ENCODE measurements at regions not wholly inside any gene's neighbourhood (a gene's known extent, or its start where the extent isn't known, plus 50 kb on each side); places are given as distances from the start of the nearest gene placed in this dataset.

DNA sequence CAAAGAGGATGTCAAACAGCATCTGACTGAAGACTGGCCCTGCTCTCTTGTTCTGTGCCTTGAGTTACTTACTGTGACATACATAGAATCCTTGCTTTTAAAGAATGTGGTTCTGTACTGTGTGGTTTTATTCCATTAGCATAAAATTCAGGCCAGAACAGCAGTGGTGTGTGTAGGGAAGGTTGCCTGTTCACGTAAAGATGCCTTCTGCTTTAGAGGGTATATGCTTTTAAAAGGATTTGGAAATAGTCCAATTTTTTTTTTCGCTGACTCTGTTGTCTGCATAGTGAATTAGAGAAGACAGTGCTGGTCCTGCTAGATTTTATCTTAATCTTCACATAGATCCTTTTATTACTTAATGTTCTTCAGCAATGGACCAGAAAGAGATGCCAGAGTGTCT, 470.8 kb upstream of the SEMA3A start:
- Histone ChIP-seq H3K4me2 (ENCODE audit: low read length) (no peak overlapping the region), H3K9me3 (ENCODE audit: low read length) (no peaks in the 10 kb centered on the region), H3K79me2 (ENCODE audit: insufficient read depth, low read depth, low read length) (no peaks in the 10 kb centered on the region), H3K27ac (ENCODE audit: low read depth, low read length, poor library complexity, severe bottlenecking) (no peak overlapping the region), H3K9me2 (ENCODE audit: insufficient read depth, low read length) (no peaks in the 10 kb centered on the region), H4K20me1 (ENCODE audit: insufficient read depth, low read length) (no peaks in the 10 kb centered on the region), H3K4me3 (ENCODE audit: low read depth, low read length, poor library complexity, severe bottlenecking) (no peak overlapping the region), H2AFZ (ENCODE audit: low read length) (no peak overlapping the region), H3K36me3 (ENCODE audit: insufficient read depth, low read length) (no peaks in the 10 kb centered on the region), H3K4me1 (ENCODE audit: insufficient read depth, low read length, poor library complexity, severe bottlenecking) (no peaks in the 10 kb centered on the region)
- no peak for DNase-seq (ENCODE audit: low spot score)
- BruUV-seq (replicated peaks): no TSS peak
- ChIA-PET POLR2A (no interaction called here), CTCF (ENCODE audit: unreplicated experiment) (no interaction called here)
- intact Hi-C loops (cut with micrococcal nuclease; ENCODE audit: unreplicated experiment): no loop called here
- TF ChIP-seq, protein P1, sequence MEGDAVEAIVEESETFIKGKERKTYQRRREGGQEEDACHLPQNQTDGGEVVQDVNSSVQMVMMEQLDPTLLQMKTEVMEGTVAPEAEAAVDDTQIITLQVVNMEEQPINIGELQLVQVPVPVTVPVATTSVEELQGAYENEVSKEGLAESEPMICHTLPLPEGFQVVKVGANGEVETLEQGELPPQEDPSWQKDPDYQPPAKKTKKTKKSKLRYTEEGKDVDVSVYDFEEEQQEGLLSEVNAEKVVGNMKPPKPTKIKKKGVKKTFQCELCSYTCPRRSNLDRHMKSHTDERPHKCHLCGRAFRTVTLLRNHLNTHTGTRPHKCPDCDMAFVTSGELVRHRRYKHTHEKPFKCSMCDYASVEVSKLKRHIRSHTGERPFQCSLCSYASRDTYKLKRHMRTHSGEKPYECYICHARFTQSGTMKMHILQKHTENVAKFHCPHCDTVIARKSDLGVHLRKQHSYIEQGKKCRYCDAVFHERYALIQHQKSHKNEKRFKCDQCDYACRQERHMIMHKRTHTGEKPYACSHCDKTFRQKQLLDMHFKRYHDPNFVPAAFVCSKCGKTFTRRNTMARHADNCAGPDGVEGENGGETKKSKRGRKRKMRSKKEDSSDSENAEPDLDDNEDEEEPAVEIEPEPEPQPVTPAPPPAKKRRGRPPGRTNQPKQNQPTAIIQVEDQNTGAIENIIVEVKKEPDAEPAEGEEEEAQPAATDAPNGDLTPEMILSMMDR (conservative IDR thresholded peaks at IDR 0.05; ENCODE audit: low read length): no peak
- no peak for TF ChIP-seq EZH2phosphoT487 (IDR thresholded peaks at IDR 0.05; ENCODE audit: borderline replicate concordance, low read depth, low read length)

DNA sequence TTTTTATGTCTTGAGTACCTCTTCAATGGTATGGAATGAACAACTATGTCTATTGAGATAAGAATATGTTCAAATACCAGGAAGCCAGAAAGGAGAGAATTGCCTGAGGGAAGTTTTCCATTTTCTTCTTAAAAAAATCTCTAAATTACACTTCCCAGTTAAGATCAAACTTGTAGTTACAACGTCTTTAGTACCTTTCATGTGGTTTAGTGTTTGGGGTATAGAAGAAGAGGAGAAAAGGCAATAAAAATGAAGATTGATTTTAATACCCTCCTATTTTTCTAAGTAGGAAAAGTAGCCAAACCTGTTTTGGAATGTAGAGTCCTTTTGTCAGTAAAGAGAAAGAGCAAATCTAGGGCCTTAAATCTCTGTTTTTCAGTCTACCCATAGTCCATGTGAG, 470.0 kb upstream of the SEMA3A start:
- Histone ChIP-seq H2AFZ (ENCODE audit: low read length) (no peak overlapping the region), H3K4me1 (ENCODE audit: insufficient read depth, low read length, poor library complexity, severe bottlenecking) (no peaks in the 10 kb centered on the region), H3K9me2 (ENCODE audit: insufficient read depth, low read length) (no peaks in the 10 kb centered on the region), H3K27ac (ENCODE audit: low read depth, low read length, poor library complexity, severe bottlenecking) (no peak overlapping the region), H3K79me2 (ENCODE audit: insufficient read depth, low read depth, low read length) (no peaks in the 10 kb centered on the region), H3K4me3 (ENCODE audit: low read depth, low read length, poor library complexity, severe bottlenecking) (no peak overlapping the region), H4K20me1 (ENCODE audit: insufficient read depth, low read length) (no peaks in the 10 kb centered on the region), H3K4me2 (ENCODE audit: low read length) (no peak overlapping the region), H3K36me3 (ENCODE audit: insufficient read depth, low read length) (no peaks in the 10 kb centered on the region), H3K9me3 (ENCODE audit: low read length) (no peaks in the 10 kb centered on the region)
- CTCF ChIA-PET (ENCODE audit: unreplicated experiment): no interaction called here
- POLR2A ChIA-PET: no interaction called here
- TF ChIP-seq EZH2phosphoT487 (IDR thresholded peaks at IDR 0.05; ENCODE audit: borderline replicate concordance, low read depth, low read length): no peak
- TF ChIP-seq, protein P1 (conservative IDR thresholded peaks at IDR 0.05; ENCODE audit: low read length): no peak
- DNase-seq (ENCODE audit: low spot score): no peak
- BruUV-seq (replicated peaks): no TSS peak
- intact Hi-C loops (cut with micrococcal nuclease; ENCODE audit: unreplicated experiment): no loop called here

DNA sequence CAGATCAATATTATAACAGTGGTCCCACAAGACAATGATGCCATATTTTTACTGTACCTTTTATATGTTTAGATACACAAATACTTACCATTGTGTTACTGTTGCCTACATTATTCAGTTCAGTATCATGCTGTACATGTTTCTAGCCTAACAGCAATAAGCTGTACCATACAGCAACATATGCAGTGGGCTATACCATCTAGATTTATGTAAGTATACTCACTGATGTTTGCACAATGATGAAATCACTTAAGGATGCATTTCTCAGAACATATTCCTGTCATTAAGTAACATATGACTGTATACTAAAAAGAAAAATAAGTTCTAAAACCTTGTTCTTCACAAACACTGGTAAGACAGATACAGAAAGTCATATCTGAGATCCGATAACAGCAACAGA, 468.6 kb upstream of the SEMA3A start:
- Histone ChIP-seq H4K20me1 (ENCODE audit: insufficient read depth, low read length) (no peaks in the 10 kb centered on the region), H3K9me2 (ENCODE audit: insufficient read depth, low read length) (no peaks in the 10 kb centered on the region), H3K4me1 (ENCODE audit: insufficient read depth, low read length, poor library complexity, severe bottlenecking) (no peaks in the 10 kb centered on the region), H3K9me3 (ENCODE audit: low read length) (no peaks in the 10 kb centered on the region), H3K4me3 (ENCODE audit: low read depth, low read length, poor library complexity, severe bottlenecking) (no peak overlapping the region), H3K36me3 (ENCODE audit: insufficient read depth, low read length) (no peaks in the 10 kb centered on the region), H3K27ac (ENCODE audit: low read depth, low read length, poor library complexity, severe bottlenecking) (no peak overlapping the region), H3K79me2 (ENCODE audit: insufficient read depth, low read depth, low read length) (no peaks in the 10 kb centered on the region), H2AFZ (ENCODE audit: low read length) (no peak overlapping the region), H3K4me2 (ENCODE audit: low read length) (no peak overlapping the region)
- CTCF ChIA-PET (ENCODE audit: unreplicated experiment): no interaction called here
- BruUV-seq (replicated peaks): no TSS peak
- POLR2A ChIA-PET: no interaction called here
- no peak for TF ChIP-seq EZH2phosphoT487 (IDR thresholded peaks at IDR 0.05; ENCODE audit: borderline replicate concordance, low read depth, low read length)
- TF ChIP-seq, protein P1 (conservative IDR thresholded peaks at IDR 0.05; ENCODE audit: low read length): no peak
- intact Hi-C loops (cut with micrococcal nuclease; ENCODE audit: unreplicated experiment): no loop called here
- DNase-seq (ENCODE audit: low spot score): no peak
